GM23248 (cell line): ENCODE measurements at regions not wholly inside any gene's neighbourhood (a gene's known extent, or its start where the extent isn't known, plus 50 kb on each side); places are given as distances from the start of the nearest gene placed in this dataset.

Experiments used
- DNase-seq: peaks from one replicate; pipeline ENCODE4 v3.0.0-alpha.2; 2015
- H2AFZ ChIP-seq: fragments of 200-600 bp; sonication (generic); 2 replicates; pipeline ENCODE4 v1.6.1; 2016; ENCODE audit warnings: antibody characterized with exemption
- H3F3A ChIP-seq: fragments of 200-600 bp; sonication (generic); 2 replicates; pipeline ENCODE4 v1.6.1; 2016; ENCODE audit warnings: mild to moderate bottlenecking, antibody characterized with exemption, mixed run types; ENCODE audit not compliant: insufficient read depth
- H3K27ac ChIP-seq: fragments of 200-600 bp; sonication (generic); 2 replicates; pipeline ENCODE4 v1.5.1; 2016; ENCODE audit warnings: mild to moderate bottlenecking
- H3K27me3 ChIP-seq: fragments of 200-600 bp; sonication (generic); replicated peaks from 2 replicates; pipeline ENCODE4 v1.6.1; 2016; ENCODE audit warnings: mild to moderate bottlenecking; ENCODE audit not compliant: insufficient read depth
- H3K36me3 ChIP-seq: fragments of 200-600 bp; sonication (generic); 2 replicates; pipeline ENCODE4 v1.6.1; 2016; ENCODE audit warnings: low read depth, mild to moderate bottlenecking
- H3K4me1 ChIP-seq: fragments of 200-600 bp; sonication (generic); 2 replicates; pipeline ENCODE4 v1.6.1; 2016; ENCODE audit warnings: mild to moderate bottlenecking; ENCODE audit not compliant: insufficient read depth
- H3K4me2 ChIP-seq: fragments of 200-600 bp; sonication (generic); one replicate; pipeline ENCODE4 v1.6.1; 2016; ENCODE audit warnings: mild to moderate bottlenecking; ENCODE audit not compliant: unreplicated experiment
- H3K4me3 ChIP-seq: fragments of 200-600 bp; sonication (generic); 2 replicates; pipeline ENCODE4 v1.5.1; 2016; ENCODE audit warnings: mild to moderate bottlenecking
- H3K79me2 ChIP-seq: fragments of 200-600 bp; sonication (generic); 2 replicates; pipeline ENCODE4 v1.6.1; 2016; ENCODE audit warnings: mild to moderate bottlenecking; ENCODE audit not compliant: insufficient read depth
- H3K9ac ChIP-seq: fragments of 200-600 bp; sonication (generic); 2 replicates; pipeline ENCODE4 v1.6.1; 2016; ENCODE audit warnings: mild to moderate bottlenecking
- H3K9me2 ChIP-seq: fragments of 200-600 bp; sonication (generic); 2 replicates; pipeline ENCODE4 v1.6.1; 2016; ENCODE audit warnings: mixed run types, mild to moderate bottlenecking, moderate library complexity; ENCODE audit not compliant: insufficient read depth
- H3K9me3 ChIP-seq: fragments of 200-600 bp; sonication (generic); one replicate; pipeline ENCODE4 v1.6.1; 2017; ENCODE audit warnings: low read depth
- H4K20me1 ChIP-seq: fragments of 200-600 bp; sonication (generic); 2 replicates; pipeline ENCODE4 v1.6.0; 2016; ENCODE audit not compliant: insufficient read depth
- EZH2 ChIP-seq: fragments of 200-600 bp; sonication (generic); IDR thresholded peaks from 2 replicates; pipeline ENCODE4 v1.6.1; 2018; ENCODE audit warnings: antibody characterized with exemption, mild to moderate bottlenecking; ENCODE audit not compliant: insufficient read depth, poor library complexity, severe bottlenecking
- EZH2phosphoT487 ChIP-seq: fragments of 200-600 bp; sonication (generic); IDR thresholded peaks from 2 replicates; pipeline ENCODE4 v1.6.1; 2018; ENCODE audit warnings: antibody characterized with exemption, moderate library complexity, mild to moderate bottlenecking, low read depth; ENCODE audit not compliant: insufficient read depth
- WGBS, 2 experiments: methylation state at CpG; one replicate each; pipeline ENCODE4 v1.1.6; 2015 to 2017; ENCODE audit warnings: low lambda C conversion rate in 2 of 2, low coverage in 1 of 2; ENCODE audit errors: missing lambda C conversion rate in 2 of 2; 5-methylcytosine and 5-hydroxymethylcytosine counted together
- in situ Hi-C: fragments of 300-500 bp; cut with MboI; formaldehyde crosslinking; loops from 2 replicates; pipeline ENCODE4 v1.15.0; 2020

- Histone ChIP-seq H4K20me1 (no peaks in the 10 kb centered on the region), H3K4me2 (no peak overlapping the region), H3K79me2 (no peaks in the 10 kb centered on the region), H3K27ac (no peak overlapping the region), H3K36me3 (no peaks in the 10 kb centered on the region), H3K9ac (no peak overlapping the region), H3K9me3 (no peaks in the 10 kb centered on the region), H3K4me3 (no peak overlapping the region), H3K4me1 (no peaks in the 10 kb centered on the region), H2AFZ (no peak overlapping the region), H3K9me2 (no peaks in the 10 kb centered on the region), H3F3A (no peaks in the 10 kb centered on the region), H3K27me3 (no peaks in the 10 kb centered on the region)
- DNase-seq: no peak
- WGBS, 2 experiments: 7 to 8% methylated on average over 2 of the region's 2 CpGs
- TF ChIP-seq EZH2 (no peak), EZH2phosphoT487 (no peak)
- in situ Hi-C loops: no loop called here
These were observed 331.0 kb downstream of the MYCN start for GRCh38 chr2:16271231-16271896.

GRCh38 chr2:16270441-16270840 lies 330.1 kb downstream of the MYCN start:
- Histone ChIP-seq H3K4me3 (no peak overlapping the region), H3K27me3 (no peaks in the 10 kb centered on the region), H3K79me2 (no peaks in the 10 kb centered on the region), H4K20me1 (no peaks in the 10 kb centered on the region), H3K9me2 (no peaks in the 10 kb centered on the region), H3K27ac (no peak overlapping the region), H3K4me1 (no peaks in the 10 kb centered on the region), H2AFZ (no peak overlapping the region), H3K9me3 (no peaks in the 10 kb centered on the region), H3F3A (no peaks in the 10 kb centered on the region), H3K9ac (no peak overlapping the region), H3K36me3 (no peaks in the 10 kb centered on the region), H3K4me2 (no peak overlapping the region)
- TF ChIP-seq EZH2 (no peak), EZH2phosphoT487 (no peak)
- no peak for DNase-seq
- in situ Hi-C loops: no loop called here
- WGBS, 2 experiments: 26 to 31% methylated on average over 4 of the region's 4 CpGs

- Histone ChIP-seq H3K9me2 (no peaks in the 10 kb centered on the region), H2AFZ (no peak overlapping the region), H3K4me2 (no peak overlapping the region), H3K79me2 (no peaks in the 10 kb centered on the region), H3K36me3 (no peaks in the 10 kb centered on the region), H3F3A (no peaks in the 10 kb centered on the region), H3K4me1 (no peaks in the 10 kb centered on the region), H4K20me1 (no peaks in the 10 kb centered on the region), H3K4me3 (no peak overlapping the region), H3K9ac (no peak overlapping the region), H3K27ac (no peak overlapping the region), H3K9me3 (no peaks in the 10 kb centered on the region), H3K27me3 (no peaks in the 10 kb centered on the region)
- in situ Hi-C loops: no loop called here
- WGBS, 2 experiments: 8 to 9% methylated on average over 3 of the region's 3 CpGs
- TF ChIP-seq EZH2: no peak
- no peak for TF ChIP-seq EZH2phosphoT487
- no peak for DNase-seq
These were observed 328.1 kb downstream of the MYCN start for GRCh38 chr2:16268301-16269000.

- Histone ChIP-seq H3K79me2 (no peaks in the 10 kb centered on the region), H3K27ac (no peak overlapping the region), H3K9ac (no peak overlapping the region), H3K4me1 (no peaks in the 10 kb centered on the region), H3K4me2 (no peak overlapping the region), H3K9me3 (no peaks in the 10 kb centered on the region), H3K4me3 (no peak overlapping the region), H2AFZ (no peak overlapping the region), H3K27me3 (no peaks in the 10 kb centered on the region), H3F3A (no peaks in the 10 kb centered on the region), H4K20me1 (no peaks in the 10 kb centered on the region), H3K9me2 (no peaks in the 10 kb centered on the region), H3K36me3 (no peaks in the 10 kb centered on the region)
- 45 to 52% methylated on average over 11 of the region's 11 CpGs for whole genome bisulfite sequencing, 2 experiments
- in situ Hi-C loops: no loop called here
- TF ChIP-seq EZH2phosphoT487: no peak
- TF ChIP-seq EZH2: no peak
- DNase-seq: no peak
These were observed 326.2 kb downstream of the MYCN start for GRCh38 chr2:16266571-16266970.
